SK-N-SH (cell line): ENCODE measurements at regions not wholly inside any gene's neighbourhood (a gene's known extent, or its start where the extent isn't known, plus 50 kb on each side); places are given as distances from the start of the nearest gene placed in this dataset.
"Not testable (repeated sequence)": the region's sequence is repeated elsewhere in the genome, so short reads cannot be mapped to it uniquely, and the experiment has no call there.

Experiments
- CHD2 ChIP-seq: fragments of 150-350 bp; IDR thresholded peaks from 2 replicates; pipeline ENCODE4 v1.6.1; 2018; ENCODE audit warnings: low read length; ENCODE audit not compliant: partially characterized antibody
- CTCF ChIP-seq: fragments of 200-600 bp; sonication (generic); IDR thresholded peaks from 2 replicates; pipeline ENCODE4 v1.6.1; 2017; ENCODE audit warnings: antibody characterized with exemption, mild to moderate bottlenecking, moderate library complexity
- ELF1 ChIP-seq: IDR thresholded peaks from 2 replicates; pipeline ENCODE4 v1.4.0; 2012
- EZH2phosphoT487 ChIP-seq: fragments of 200-600 bp; sonication (generic); IDR thresholded peaks from 2 replicates; pipeline ENCODE4 v1.6.1; 2017; ENCODE audit warnings: low read depth, mixed run types, mild to moderate bottlenecking, antibody characterized with exemption, moderate library complexity, borderline replicate concordance
- MAX ChIP-seq: IDR thresholded peaks from 2 replicates; pipeline ENCODE4 v1.4.0; 2012; ENCODE audit warnings: low read depth
- NFIC ChIP-seq: IDR thresholded peaks from 2 replicates; pipeline ENCODE4 v1.4.0; 2012; ENCODE audit warnings: borderline replicate concordance
- POLR2AphosphoS5 ChIP-seq: IDR thresholded peaks from 2 replicates; pipeline ENCODE4 v1.6.1; 2012; ENCODE audit warnings: low read depth, low read length
- REST ChIP-seq: IDR thresholded peaks from 2 replicates; pipeline ENCODE4 v1.6.1; 2012; ENCODE audit warnings: mild to moderate bottlenecking, low read depth, low read length, moderate library complexity
- RFX5 ChIP-seq: IDR thresholded peaks from 2 replicates; pipeline ENCODE4 v1.6.1; 2012; ENCODE audit warnings: mild to moderate bottlenecking, improper control_type of control experiment, low read length
- TAF1 ChIP-seq: IDR thresholded peaks from 2 replicates; pipeline ENCODE4 v1.6.1; 2012; ENCODE audit warnings: low read depth, mild to moderate bottlenecking, low read length, moderate library complexity, borderline replicate concordance
- USF1 ChIP-seq: IDR thresholded peaks from 2 replicates; pipeline ENCODE4 v1.4.0; 2012; ENCODE audit warnings: low read depth, borderline replicate concordance
- TF ChIP-seq, protein P1 (sequence below): IDR thresholded peaks from 2 replicates; pipeline ENCODE4 v1.4.0; 2012; ENCODE audit warnings: low read depth, borderline replicate concordance

GRCh38 chr4:17436047-17436749, 75.7 kb downstream of the QDPR start:
- TF ChIP-seq CTCF, NFIC, ELF1, EZH2phosphoT487, POLR2AphosphoS5, TAF1, CHD2, REST, MAX, USF1, RFX5: not testable (repeated sequence)
- TF ChIP-seq, protein P1, sequence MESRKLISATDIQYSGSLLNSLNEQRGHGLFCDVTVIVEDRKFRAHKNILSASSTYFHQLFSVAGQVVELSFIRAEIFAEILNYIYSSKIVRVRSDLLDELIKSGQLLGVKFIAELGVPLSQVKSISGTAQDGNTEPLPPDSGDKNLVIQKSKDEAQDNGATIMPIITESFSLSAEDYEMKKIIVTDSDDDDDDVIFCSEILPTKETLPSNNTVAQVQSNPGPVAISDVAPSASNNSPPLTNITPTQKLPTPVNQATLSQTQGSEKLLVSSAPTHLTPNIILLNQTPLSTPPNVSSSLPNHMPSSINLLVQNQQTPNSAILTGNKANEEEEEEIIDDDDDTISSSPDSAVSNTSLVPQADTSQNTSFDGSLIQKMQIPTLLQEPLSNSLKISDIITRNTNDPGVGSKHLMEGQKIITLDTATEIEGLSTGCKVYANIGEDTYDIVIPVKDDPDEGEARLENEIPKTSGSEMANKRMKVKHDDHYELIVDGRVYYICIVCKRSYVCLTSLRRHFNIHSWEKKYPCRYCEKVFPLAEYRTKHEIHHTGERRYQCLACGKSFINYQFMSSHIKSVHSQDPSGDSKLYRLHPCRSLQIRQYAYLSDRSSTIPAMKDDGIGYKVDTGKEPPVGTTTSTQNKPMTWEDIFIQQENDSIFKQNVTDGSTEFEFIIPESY, result not testable (repeated sequence)
